NOMO-1 (cell line): ENCODE measurements at regions not wholly inside any gene's neighbourhood (a gene's known extent, or its start where the extent isn't known, plus 50 kb on each side); places are given as distances from the start of the nearest gene placed in this dataset.
"Not testable (repeated sequence)": the region's sequence is repeated elsewhere in the genome, so short reads cannot be mapped to it uniquely, and the experiment has no call there.

Source experiments
- DNase-seq, 2 experiments: peaks; one replicate each; lab custom pipeline; 2025; ENCODE audit not compliant: unreplicated experiment in 2 of 2; lab: John Stamatoyannopoulos, UW

DNA sequence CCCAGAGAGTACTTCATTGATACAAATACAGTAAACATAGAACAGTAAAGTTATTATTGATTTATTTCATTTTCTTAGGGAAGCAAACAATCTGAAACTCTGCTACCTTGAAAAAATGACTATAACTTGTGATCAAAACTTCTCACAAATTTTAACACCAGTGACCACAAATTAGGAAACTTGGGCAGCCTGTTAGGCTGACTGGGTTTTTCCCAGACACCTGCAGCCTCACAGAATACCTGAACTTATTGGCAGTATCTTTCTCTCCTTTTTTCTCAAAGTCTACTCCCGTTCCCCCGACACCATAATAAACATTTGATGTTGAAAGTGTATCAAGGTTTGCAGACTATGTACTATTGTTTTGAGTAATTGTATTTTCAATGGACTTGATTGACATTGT is 360.5 kb downstream of the LMO7 start:
- no peak for DNase-seq

DNA sequence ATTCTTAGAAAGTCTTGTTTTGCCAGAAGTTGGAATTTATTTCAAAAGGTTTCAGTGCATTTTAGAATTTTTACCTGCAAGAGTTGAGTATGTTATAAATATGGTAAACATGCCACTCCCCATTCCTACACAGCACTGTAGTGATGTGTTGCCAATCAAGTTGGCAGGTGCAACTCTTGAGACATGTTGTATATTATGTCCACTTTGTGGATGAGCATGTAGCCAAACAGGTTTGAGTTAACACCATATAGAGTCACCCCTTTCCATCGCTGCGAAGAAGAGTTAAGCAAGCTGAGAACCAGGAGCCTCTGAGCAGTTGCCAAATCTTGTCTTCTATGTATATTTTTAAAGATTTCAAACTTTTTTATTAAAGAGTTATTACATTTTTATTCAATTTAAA is 359.8 kb downstream of the LMO7 start:
- DNase-seq: no peak

DNA sequence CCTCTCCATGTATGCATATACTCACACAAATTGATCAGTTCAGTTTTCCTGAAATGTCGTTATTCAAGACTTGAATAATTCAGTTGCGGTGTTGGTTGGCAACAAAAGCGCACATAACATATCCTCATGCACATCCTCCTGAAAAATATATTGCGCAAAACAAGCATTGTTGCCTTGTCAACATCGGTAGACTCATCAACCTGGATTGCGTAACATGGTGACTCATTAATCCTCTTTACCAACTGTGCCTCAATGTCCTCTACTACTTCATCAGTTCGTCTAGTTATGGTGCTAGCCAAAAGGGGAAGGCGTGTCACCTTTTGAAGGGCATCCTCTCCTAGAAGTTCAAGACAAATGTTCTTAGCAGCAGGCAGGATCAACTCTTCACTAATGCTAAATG is 357.7 kb downstream of the LMO7 start:
- DNase-seq: no peak

DNA sequence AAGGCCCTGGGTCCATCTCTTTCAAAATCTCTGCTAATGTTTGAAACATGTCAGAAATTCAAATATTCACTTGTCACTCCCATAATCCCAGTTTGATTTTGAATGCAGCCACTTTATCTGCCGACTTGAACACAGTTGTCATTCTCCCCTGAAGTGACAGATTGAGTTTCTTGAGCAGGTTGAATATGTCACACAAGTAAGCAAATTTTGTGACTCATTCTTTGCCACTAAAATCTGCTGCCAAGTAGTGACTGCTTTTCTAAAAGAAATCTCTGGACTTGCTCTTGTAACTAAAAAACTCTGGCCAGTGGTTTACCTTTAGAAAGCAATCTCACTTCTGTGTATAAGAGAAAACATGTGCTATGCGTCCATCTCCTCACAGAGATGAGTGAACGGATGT is 357.1 kb downstream of the LMO7 start:
- DNase-seq: no peak

DNA sequence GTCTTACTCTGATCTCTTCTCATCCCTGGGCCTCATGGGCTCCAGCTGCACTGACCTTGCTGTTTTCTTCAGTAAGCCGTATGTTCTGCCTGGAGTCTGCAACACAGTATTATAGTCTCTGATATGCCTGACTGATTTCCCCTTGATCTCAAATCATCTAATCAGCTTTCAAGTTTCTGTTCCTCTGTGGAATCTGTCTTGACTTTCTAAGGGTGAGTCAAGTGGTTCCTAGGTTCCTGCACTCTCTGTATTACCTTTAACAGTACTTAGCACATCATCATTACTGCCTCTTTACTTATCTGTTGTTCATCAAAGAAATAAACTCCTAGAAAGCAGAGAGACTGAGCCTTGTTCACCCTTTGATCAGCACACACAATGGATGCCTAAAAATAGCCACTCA is 350.7 kb downstream of the LMO7 start:
- DNase-seq: no peak

DNA sequence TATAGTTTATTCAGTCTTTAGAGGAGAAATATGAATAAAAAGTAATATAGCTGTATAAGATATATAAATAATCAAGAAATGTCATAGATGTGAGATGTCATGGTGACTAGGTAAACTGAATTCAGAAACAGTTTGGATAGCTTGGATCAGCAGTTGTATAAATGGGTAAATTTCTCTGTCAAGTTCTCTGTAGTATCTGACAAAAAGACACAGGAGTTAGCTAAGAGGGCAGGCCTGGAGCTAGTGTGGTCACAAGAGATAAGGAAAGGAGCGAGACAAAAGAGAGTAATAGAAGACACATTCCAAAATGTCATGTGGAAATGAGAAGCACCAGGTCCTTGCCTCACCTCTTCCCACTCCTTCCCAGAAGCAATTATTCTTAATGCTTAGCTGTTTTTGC is 349.0 kb downstream of the LMO7 start:
- no peak for DNase-seq

DNA sequence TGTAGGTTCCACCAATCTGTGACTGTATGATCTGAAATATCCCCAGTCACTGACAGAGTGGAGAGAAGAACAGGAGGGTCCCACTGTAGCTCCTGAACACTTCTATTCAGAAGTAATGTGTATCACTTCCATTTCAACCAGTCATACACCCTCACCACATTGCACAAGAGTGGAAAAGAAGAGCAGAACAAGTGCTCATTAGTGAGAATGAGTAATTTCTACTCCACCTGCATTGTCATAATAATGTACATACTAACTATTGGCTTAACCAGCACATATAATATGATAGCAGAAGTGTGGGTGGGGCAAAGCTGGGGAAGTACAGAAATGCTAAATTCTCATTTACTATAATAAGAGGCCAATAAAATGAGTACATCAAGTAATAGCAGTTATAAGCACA is 342.7 kb downstream of the LMO7 start:
- DNase-seq: no peak

DNA sequence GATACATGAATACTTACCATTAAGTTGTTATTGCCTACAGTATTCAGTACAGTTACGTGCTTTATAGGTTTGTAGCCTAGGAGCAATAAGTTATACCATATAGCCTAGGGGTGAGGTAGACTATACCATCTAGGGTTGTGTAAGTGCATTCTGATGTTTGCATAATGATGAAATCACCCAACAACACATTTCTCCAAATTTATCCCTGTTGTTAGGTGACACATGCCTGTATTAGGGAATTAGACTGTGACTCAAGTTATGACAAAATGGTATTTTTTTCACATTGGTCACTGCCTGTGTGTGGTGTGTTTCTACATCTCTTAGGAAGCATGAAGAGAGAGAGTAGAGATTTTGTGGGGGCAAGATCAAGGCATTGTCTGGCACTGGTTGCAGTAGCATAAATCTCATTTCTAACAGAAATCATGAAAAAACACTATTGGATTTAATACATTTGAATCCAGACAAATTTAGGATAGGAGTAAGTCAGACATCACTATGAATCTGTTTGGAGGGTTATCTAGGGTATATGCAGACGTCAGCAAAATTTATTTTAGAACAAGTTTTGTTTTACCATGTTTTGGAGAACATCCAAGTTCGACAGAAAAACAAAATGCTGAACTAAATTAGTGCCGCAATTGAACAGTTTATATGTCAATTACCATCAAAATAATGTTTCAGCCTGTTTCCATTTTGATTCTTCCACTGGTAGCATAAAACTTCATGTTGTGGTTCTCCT is 332.1 kb downstream of the LMO7 start:
- no peak for DNase-seq

DNA sequence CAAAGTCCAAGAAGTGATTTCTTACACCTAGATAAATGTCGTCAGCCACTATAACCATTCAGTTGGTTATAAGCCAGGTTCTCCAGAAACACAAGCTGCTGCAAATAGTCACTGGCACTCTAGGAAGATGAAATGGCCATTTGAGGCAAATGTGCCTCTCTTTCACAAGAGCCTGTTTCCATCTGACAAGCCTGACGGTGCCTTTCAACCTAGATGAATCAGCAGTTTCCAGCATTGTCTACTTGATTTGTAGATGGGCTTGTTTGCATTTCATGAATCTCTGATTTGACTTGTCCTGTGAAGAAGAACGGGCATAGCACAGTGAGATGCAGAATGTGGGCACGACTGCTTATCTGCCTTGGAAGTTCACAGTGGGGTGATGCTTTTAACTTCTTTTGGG is 327.2 kb downstream of the LMO7 start:
- DNase-seq: no peak

DNA sequence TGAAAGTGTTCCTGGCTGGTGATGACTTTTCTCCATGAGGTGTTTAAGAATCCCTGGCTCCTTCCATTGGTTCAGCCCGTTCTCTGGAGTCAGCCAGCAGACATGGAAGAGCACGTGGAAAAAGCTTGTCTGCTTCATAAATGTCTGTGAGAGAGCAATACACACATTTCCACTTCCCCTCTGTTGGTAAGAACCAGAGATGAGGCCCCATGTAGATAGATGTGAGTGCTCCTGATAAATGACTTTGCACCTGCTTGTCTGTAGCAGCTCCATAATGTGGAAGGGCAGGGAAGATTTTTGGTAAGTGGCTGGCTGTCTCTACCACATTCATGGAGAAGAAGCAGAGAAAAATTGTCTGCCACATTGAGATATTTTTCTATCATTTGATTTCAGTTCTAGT is 325.8 kb downstream of the LMO7 start:
- no peak for DNase-seq

DNA sequence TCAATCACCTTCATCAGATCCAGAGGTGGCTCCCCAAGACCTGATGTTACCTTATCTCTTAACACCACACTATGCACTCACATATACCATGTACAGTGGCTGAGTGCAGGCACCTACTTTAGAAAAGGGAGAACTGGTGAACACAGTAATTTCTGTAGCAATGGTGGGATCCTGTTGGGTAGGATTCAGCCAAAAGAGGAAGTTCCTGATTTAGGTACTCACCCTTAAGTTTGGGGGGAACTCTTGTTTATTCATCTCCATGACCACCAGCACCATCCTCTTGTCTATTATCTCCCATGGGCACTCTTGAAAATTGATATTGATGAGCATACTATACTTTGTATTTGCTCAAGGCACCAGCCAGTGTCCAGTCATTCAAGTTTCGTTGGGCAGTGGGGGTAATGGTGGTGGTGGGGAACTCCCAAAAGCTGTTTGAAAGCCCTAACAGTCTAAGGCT is 324.4 kb downstream of the LMO7 start:
- DNase-seq: no peak

DNA sequence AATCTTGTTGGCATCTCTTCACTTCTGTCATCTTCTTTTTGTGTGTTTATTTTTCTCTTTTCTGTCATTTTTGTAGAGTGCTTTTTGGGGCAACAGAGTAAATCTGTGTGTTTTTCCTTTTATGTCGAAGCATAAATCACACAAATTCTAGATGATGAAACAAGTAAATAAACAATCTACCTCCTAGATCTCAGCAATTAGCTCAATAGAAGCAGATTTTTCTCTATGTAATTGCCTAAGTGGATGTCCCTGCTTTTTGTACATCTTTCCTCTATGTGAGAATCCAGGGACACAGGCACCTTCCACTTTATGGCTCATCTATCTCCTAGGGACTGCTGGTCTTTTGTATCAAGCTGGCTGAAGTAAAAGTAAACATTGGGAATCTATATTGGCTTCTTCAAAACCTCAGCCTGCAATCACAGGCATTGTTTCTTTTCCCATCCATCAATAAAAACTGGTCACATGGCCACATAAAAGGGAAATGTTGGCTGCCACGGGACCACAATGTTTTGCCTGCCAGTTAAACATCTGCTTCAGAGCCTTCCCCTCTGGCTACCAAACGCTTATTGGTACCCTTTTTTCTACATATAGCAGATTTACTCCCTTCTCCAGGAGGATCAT is 323.8 kb downstream of the LMO7 start:
- DNase-seq: no peak

DNA sequence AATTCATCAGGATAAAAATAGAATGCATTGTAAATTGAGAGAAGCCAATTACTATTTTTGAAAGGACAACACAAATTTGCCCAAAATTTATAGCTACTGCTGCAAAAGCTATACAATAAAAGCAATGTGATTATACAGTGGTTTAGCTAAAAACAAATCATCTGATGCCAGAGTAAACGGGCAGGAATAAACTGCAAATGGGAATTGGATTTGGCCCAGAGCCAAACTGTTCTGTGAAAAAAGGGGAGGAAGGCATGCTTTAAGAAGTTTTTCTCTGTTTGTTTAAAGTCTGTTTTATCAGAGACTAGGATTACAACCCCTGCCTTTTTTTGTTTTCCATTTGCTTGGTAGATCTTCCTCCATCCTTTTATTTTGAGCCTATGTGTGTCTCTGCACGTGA is 317.5 kb downstream of the LMO7 start:
- DNase-seq: not testable (repeated sequence)

DNA sequence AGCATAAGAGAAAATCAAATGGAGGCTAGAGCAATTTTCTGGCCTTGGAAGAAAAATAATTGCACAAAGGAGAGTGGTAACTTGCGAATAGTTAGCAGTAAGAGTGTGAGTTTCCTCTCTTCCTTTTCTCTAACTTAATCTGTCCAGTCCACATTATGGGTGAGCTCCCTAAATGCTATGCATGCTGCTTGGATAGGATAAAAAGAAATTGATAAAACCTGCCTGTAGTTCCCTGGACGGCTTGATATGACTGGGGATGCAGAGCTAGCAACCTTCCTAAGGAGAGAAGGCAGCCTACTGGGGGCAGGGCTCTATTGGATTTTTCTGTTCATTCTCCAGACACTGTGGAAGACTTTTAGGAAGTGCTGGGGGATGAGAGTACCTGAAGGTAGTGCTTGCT is 311.3 kb downstream of the LMO7 start:
- no peak for DNase-seq

DNA sequence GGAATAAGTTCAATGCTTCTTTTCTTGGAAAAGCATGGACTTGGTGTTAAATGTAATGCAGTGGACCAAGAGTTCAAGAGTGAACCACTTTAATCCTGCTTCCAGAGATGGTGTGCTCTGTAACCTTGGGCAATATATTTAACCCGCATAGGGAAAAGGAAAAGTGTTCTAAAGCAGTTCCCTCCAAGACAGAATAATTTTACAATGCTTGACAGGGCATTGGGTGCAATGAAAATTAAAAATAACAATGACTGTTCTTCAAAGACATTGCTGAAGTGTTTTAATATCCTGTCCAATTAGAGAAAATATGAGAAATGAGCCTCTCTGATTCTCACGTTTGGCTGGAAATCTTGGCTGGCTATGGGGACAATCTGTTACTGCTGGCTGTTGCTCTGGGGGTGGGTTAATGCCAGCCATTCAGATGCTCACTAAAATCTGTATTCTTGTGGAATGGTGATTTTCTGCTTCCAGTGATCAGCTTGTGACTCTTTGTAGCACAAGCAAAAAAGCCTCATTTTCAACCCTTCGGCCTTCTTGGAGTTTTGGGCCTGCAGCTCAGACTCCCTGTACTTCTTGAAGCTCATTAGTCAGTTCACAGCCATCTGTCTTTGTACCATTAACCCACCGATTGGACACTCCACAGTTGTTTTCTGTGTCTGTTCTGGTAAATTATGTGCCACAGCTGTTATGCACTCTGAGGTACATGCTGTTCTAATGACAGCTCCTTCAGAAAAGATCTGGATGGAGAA is 310.6 kb downstream of the LMO7 start:
- no peak for DNase-seq

DNA sequence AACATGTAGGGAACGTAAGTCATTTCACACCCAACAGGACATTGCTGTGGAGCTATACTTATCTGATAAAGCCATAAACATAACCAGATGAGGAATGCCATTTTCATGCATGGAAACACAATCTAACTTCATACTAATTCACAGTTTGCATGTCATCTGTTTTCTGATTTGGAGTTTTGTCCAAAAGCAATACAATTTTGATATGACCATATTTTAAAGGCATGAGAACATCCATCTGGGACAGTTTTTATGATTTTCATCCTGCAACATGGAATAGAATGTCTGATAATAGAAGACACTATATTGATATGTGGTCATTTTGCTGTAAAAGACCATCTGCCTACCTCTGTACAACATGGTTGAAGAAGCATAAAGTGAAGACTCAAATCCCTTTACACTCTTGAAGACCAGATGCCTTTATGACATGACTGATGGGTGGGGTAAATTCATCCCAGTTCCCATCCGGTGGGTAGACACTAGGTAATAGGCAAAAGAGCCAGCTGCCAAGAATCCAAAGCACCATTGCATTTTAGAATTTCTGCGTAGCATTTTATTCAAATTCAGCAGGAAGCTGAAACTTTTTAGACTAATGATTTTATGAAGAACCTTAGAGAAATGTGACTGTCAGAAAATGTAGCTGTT is 309.8 kb downstream of the LMO7 start:
- no peak for DNase-seq

DNA sequence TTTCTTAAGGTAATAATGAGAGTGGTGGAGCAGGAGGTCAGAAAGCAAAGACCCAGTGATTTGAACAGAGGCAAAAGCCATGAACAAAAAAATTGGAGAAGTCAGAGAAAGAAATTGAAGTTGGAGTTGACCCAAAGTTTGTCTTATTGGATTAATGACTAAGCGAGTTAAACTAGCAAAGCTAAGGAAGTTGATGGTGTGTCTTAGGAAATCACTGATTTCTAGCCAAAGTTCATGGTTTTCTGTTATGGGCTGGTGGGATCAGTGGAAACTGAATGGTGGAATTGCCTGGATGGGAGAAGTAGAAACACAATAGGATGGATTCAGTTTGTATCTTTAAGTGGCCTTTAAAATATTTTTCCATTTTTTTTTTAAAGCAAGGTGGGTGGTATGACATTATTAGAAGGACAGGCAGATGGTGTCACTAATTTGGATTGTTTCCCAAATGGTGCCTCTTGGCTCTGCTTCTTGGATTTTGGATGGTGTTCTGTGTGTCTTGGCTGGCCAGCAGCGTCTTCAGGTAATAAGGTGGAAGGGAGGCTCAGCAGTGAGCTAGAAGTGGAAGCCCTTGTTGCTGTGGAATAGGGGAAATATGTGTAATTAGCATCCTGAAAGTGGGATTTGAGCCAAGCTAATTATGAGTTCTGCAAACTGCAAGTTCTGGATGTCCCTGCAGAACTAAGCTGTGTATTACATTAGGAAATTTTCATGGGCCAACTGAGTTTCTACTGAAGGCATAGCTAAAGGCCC is 302.9 kb downstream of the LMO7 start:
- no peak for DNase-seq

DNA sequence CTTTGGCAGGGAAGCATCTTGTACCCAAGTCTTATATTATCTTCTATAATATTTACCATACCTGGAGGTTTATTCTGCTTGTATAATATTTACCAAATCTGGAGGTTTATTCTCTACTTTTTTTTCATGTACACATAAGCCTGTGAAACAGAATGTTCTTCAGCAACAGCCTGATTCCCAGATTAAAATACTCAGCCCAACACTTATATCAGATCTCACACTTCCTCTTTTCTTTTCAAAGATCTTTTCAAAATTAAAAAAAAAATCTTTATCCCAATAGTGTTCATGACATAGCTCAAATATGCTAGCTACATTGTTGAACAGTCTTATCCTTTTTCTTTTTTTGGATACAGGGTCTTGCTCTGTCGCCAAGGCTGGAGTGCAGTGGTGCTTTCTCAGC is 300.7 kb downstream of the LMO7 start:
- DNase-seq: no peak

DNA sequence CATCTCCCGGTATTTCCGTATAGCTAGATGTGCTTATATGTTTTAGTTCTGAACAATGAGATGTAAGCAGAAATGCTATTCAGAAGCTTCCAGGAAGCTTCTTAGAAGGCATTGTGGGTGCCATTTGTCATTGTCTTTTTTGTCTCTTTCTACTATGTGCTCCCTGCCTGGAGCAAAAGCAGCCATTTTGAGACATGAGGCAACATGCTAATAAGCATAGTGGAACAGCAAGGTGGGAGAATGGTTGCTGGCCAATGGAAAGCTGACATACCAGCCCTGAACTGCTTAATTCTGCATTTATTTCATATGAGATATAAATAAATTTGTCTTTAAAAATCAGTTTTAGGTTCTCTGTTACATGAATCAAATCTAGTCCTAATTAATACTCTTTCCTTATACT is 299.7 kb downstream of the LMO7 start:
- DNase-seq: no peak

DNA sequence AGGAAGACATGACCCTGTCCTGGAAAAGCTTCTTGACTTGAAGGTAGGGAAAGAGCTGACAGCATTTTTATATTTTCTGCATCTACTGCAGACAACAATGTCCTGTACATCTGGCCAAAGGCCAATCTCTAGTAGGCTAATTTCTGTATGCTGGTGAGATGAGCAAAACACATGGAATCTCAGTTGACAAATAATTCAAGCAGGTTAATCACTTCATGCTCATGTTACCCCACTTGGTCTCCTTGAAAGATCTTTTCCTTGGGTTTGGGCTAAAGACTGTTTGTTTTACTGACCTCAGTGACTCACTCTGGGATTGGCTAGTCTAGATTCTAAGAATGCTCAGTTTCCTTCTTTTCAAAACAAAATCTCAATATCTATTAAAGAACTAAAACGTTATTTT is 298.8 kb downstream of the LMO7 start:
- no peak for DNase-seq

DNA sequence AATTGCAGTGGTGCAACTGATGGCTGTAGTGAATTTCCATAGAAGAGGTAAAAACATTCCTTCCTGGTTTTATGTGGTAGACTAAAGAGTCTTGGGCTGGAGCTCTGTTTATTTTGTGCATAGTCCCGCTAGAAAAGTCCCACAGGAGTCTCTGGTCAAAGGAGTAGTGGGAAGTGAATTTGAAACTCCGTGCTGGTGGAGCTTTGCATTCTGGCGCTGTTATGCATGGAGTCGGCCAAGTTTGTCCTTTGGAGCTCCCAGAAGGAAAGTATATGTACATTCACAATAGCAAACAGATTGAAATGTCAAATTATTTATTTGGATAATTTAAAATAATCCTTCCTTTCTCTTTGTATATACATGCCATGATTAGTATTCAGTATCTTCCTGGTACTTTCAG is 296.5 kb downstream of the LMO7 start:
- DNase-seq: no peak
